K562 (cell line): ENCODE measurements at regions not wholly inside any gene's neighbourhood (a gene's known extent, or its start where the extent isn't known, plus 50 kb on each side); places are given as distances from the start of the nearest gene placed in this dataset.
"Not testable (repeated sequence)": the region's sequence is repeated elsewhere in the genome, so short reads cannot be mapped to it uniquely, and the experiment has no call there.

Source experiments
- ATAC-seq: fragments of 200-7000 bp; cut with Tn5 transposase; 3 replicates; pipeline ENCODE4 v1.9.1; 2020; ENCODE audit warnings: moderate library complexity
- BruUV-seq: library from RNA; stranded (reverse); fragments of 400-500 nt; replicated peaks from 2 replicates; lab custom pipeline; 2021; lab: Mats Ljungman, UMichigan
- CTCF ChIA-PET: fragments of 300-600 bp; formaldehyde crosslinking; extraction: SDS; loops from one replicate; lab custom pipeline; 2021; ENCODE audit warnings: low intra/inter-chr PET ratio; lab: Yijun Ruan, JAX
- POLR2A ChIA-PET: fragments of 300-600, 350-650 bp; sonication (Branson Sonifier 250); formaldehyde crosslinking; extraction: SDS; loops from one replicate; lab custom pipeline; 2021; ENCODE audit warnings: antibody characterized with exemption, inconsistent platforms; lab: Yijun Ruan, JAX
- DNase-seq, 4 experiments: peaks; one replicate each; pipeline versions ENCODE4 v3.0.0 to v3.0.0-alpha.2; 2011 to 2018; ENCODE audit warnings: low spot score in 3 of 4, mixed read lengths in 3 of 4; ENCODE audit errors: extremely low read depth in 1 of 4
- FAIRE-seq: peaks from 2 replicates; lab custom pipeline; 2011; peaks lifted over from hg19 to GRCh38; lab: Jason Lieb, UNC
- H2AFZ ChIP-seq: 2 replicates; pipeline ENCODE4 v1.6.0; 2011; ENCODE audit warnings: low read depth, low read length, control low read depth, inconsistent platforms
- H3K27ac ChIP-seq: fragments of 200-600 bp; 3 replicates; pipeline ENCODE4 v1.8.0; 2011; ENCODE audit warnings: low read depth, mild to moderate bottlenecking, control low read depth, inconsistent platforms, low read length, moderate library complexity, mixed read lengths; ENCODE audit errors: extremely low read depth
- H3K27me3 ChIP-seq, 2 experiments: fragments of 300-600 bp in 1 of 2; 2 replicates in 1 of 2; 3 replicates in 1 of 2; pipeline versions ENCODE4 v1.6.0 to v1.8.0; 2011; ENCODE audit warnings: inconsistent platforms in 2 of 2, low read length in 2 of 2, mild to moderate bottlenecking in 1 of 2, mixed read lengths in 1 of 2, moderate library complexity in 1 of 2; ENCODE audit not compliant: control insufficient read depth in 2 of 2, insufficient read depth in 2 of 2
- H3K36me3 ChIP-seq: fragments of 300-600 bp; 3 replicates; pipeline ENCODE4 v1.8.0; 2011; ENCODE audit warnings: mild to moderate bottlenecking, low read length, inconsistent platforms; ENCODE audit not compliant: control insufficient read depth, insufficient read depth
- H3K4me1 ChIP-seq, 2 experiments: fragments of 200-600 bp in 1 of 2; replicated peaks in 1 of 2; 2 replicates in 1 of 2; 3 replicates in 1 of 2; pipeline versions ENCODE4 v1.5.1 to v1.8.0; 2011; ENCODE audit warnings: inconsistent platforms in 2 of 2, low read length in 2 of 2, mild to moderate bottlenecking in 1 of 2, mixed read lengths in 1 of 2, moderate library complexity in 1 of 2; ENCODE audit not compliant: control insufficient read depth in 2 of 2, insufficient read depth in 2 of 2
- H3K4me2 ChIP-seq: 2 replicates; pipeline ENCODE4 v1.6.1; 2011; ENCODE audit warnings: low read length, control low read depth, inconsistent platforms, mixed read lengths; ENCODE audit not compliant: insufficient read depth
- H3K4me3 ChIP-seq: fragments of 200-600 bp; sonication (generic), shearing (Covaris generic); 2 replicates; pipeline ENCODE4 v1.5.1; 2016; ENCODE audit warnings: control low read depth, inconsistent platforms
- H3K79me2 ChIP-seq: fragments of 200-600 bp; 3 replicates; pipeline ENCODE4 v1.8.0; 2011; ENCODE audit warnings: low read length, inconsistent platforms; ENCODE audit not compliant: control insufficient read depth, insufficient read depth
- H3K9ac ChIP-seq, 2 experiments: 2 replicates each; pipeline versions ENCODE4 v1.6.0 to v1.6.1; 2011; ENCODE audit warnings: low read depth in 2 of 2, low read length in 2 of 2, control low read depth in 1 of 2, inconsistent platforms in 1 of 2, mild to moderate bottlenecking in 1 of 2, mixed read lengths in 1 of 2; ENCODE audit not compliant: insufficient read depth in 1 of 2
- H3K9me1 ChIP-seq: one replicate; pipeline ENCODE4 v1.6.0; 2011; ENCODE audit warnings: inconsistent platforms, mild to moderate bottlenecking, low read length, moderate library complexity; ENCODE audit not compliant: control insufficient read depth, insufficient read depth
- H3K9me3 ChIP-seq: replicated peaks from 2 replicates; pipeline ENCODE4 v1.5.1; 2011; ENCODE audit warnings: low read depth, low read length, inconsistent platforms; ENCODE audit not compliant: control insufficient read depth, insufficient read depth
- H4K20me1 ChIP-seq: replicated peaks from 2 replicates; pipeline ENCODE4 v1.6.1; 2011; ENCODE audit warnings: low read length, inconsistent platforms, mixed read lengths; ENCODE audit not compliant: control insufficient read depth, insufficient read depth
- ESRRB ChIP-seq: fragments of 250-450 bp; sonication (Bioruptor Pico); IDR thresholded peaks from 2 replicates; pipeline ENCODE4 v1.5.0; 2020; ENCODE audit warnings: mild to moderate bottlenecking, moderate library complexity, borderline replicate concordance
- HIVEP1 ChIP-seq: fragments of 250-450 bp; sonication (Bioruptor Pico); IDR thresholded peaks from 2 replicates; pipeline ENCODE4 v1.4.0; 2020; ENCODE audit warnings: mild to moderate bottlenecking
- MAX ChIP-seq: sonication (generic); formaldehyde crosslinking; IDR thresholded peaks from 2 replicates; pipeline ENCODE4 v1.9.0; 2022; ENCODE audit warnings: mild to moderate bottlenecking, missing genetic modification reagents
- TGIF2 ChIP-seq: sonication (generic); formaldehyde crosslinking; IDR thresholded peaks from 2 replicates; pipeline ENCODE4 v1.8.1; 2022; ENCODE audit warnings: mild to moderate bottlenecking, missing genetic modification reagents, moderate library complexity
- ZNF23 ChIP-seq: fragments of 250-450 bp; sonication (Bioruptor Pico); IDR thresholded peaks from 2 replicates; pipeline ENCODE4 v1.4.0; 2020; ENCODE audit warnings: mild to moderate bottlenecking
- WGBS: fragments of 100-300 bp; shearing (Covaris generic); methylation state at CpG from one replicate; pipeline ENCODE4 v1.1.6; 2016; ENCODE audit warnings: low coverage, mixed read lengths; ENCODE audit not compliant: insufficient coverage; ENCODE audit errors: missing lambda C conversion rate; 5-methylcytosine and 5-hydroxymethylcytosine counted together
- in situ Hi-C: fragments of 300-500 bp; cut with MboI; formaldehyde crosslinking; loops from 4 replicates; pipeline ENCODE4 v1.15.0; 2018; ENCODE audit warnings: inconsistent platforms, mixed read lengths
- intact Hi-C: fragments of 100-400 bp; cut with micrococcal nuclease; formaldehyde crosslinking; loops from 2 replicates; pipeline ENCODE4 v1.14.2; 2022
- TF ChIP-seq, protein P1 (sequence below): fragments of 450-650 bp; formaldehyde crosslinking; IDR thresholded peaks from 2 replicates; pipeline ENCODE4 v1.4.0; 2020; ENCODE audit warnings: mild to moderate bottlenecking, moderate library complexity

DNA sequence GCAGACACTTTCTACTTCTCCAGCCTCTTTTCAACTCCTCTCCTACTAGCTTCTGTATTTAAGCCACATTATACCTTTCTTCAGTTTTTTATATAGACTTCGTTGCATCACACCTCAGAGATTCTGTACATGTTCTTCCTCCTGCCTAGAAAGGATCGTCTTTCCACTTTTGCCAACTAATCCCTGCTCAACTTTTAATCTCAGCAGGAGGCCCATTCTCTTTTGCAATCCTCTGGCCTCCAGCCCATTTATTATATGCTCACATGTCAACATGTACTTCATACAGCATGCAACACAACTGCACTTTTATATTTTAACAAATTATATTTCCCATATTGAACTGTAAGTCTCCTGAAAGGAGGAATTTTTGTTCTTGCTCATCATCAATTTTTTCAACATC lies 476.5 kb upstream of the SMIM31 start:
- 8% methylated on average over 2 of the region's 2 CpGs for WGBS
- FAIRE-seq, BruUV-seq: not testable (repeated sequence)

DNA sequence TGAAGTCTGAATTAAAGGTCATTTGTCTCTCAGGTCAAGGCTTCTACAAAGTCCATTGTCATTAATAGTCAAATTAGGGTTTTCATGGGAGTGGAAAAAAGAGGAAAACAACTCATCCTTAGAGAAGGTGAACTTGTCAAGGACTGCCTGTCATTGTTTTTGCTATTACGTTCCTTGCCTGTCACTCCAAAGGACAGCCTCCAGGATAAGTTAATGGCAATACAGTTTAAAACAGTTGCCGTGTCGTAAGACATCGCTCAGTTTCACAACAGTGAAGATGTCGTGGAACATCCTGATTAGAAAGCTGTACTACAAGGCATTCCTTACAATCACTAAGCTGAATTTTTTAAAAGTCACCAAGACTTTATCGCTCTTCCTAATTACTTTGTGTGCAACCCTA lies 466.8 kb upstream of the SMIM31 start:
- intact Hi-C loops = no loop called here
- H2AFZ ChIP-seq = no peak overlapping the region
- POLR2A ChIA-PET = no interaction called here
- H3K4me3 ChIP-seq = no peak overlapping the region
- TF ChIP-seq TGIF2 (no peak), ZNF23 (CRISPR knock-in tag) (no peak), ESRRB (CRISPR knock-in tag) (no peak), HIVEP1 (CRISPR knock-in tag) (no peak), MAX (CRISPR knock-in tag) (no peak)
- TF ChIP-seq, protein P1, sequence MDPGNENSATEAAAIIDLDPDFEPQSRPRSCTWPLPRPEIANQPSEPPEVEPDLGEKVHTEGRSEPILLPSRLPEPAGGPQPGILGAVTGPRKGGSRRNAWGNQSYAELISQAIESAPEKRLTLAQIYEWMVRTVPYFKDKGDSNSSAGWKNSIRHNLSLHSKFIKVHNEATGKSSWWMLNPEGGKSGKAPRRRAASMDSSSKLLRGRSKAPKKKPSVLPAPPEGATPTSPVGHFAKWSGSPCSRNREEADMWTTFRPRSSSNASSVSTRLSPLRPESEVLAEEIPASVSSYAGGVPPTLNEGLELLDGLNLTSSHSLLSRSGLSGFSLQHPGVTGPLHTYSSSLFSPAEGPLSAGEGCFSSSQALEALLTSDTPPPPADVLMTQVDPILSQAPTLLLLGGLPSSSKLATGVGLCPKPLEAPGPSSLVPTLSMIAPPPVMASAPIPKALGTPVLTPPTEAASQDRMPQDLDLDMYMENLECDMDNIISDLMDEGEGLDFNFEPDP (CRISPR knock-in tag) = no peak
- in situ Hi-C loops = no loop called here
- H3K4me2 ChIP-seq = no peak overlapping the region
- H3K9me1 ChIP-seq = no peaks in the 10 kb centered on the region
- H4K20me1 ChIP-seq = no peaks in the 10 kb centered on the region
- ATAC-seq (no peak), DNase-seq (no peak), FAIRE-seq (no peak)
- H3K79me2 ChIP-seq = no peaks in the 10 kb centered on the region
- CTCF ChIA-PET = no interaction called here
- 7% methylated on average over 6 of the region's 6 CpGs for WGBS
- H3K4me1 ChIP-seq = no peaks in the 10 kb centered on the region
- H3K27ac ChIP-seq = no peak overlapping the region
- H3K9ac ChIP-seq = no peak overlapping the region
- H3K9me3 ChIP-seq = no peaks in the 10 kb centered on the region
- no peaks in the 10 kb centered on the region for H3K36me3 ChIP-seq
- H3K27me3 ChIP-seq = no peaks in the 10 kb centered on the region
- BruUV-seq = no TSS peak

More for the DNA sequence above, 476.5 kb upstream of the SMIM31 start:
- CTCF ChIA-PET, DNase-seq, POLR2A ChIA-PET, H3K79me2 ChIP-seq, ATAC-seq, H3K9ac ChIP-seq, H3K4me2 ChIP-seq, in situ Hi-C loops, H3K9me3 ChIP-seq, H3K27me3 ChIP-seq, H3K9me1 ChIP-seq, H4K20me1 ChIP-seq, H2AFZ ChIP-seq, H3K4me3 ChIP-seq, intact Hi-C loops, H3K27ac ChIP-seq, H3K36me3 ChIP-seq, H3K4me1 ChIP-seq: not testable (repeated sequence)
